ENCODE measurements at regions not wholly inside any gene's neighbourhood (a gene's known extent, or its start where the extent isn't known, plus 50 kb on each side); places are given as distances from the start of the nearest gene placed in this dataset.

DNA sequence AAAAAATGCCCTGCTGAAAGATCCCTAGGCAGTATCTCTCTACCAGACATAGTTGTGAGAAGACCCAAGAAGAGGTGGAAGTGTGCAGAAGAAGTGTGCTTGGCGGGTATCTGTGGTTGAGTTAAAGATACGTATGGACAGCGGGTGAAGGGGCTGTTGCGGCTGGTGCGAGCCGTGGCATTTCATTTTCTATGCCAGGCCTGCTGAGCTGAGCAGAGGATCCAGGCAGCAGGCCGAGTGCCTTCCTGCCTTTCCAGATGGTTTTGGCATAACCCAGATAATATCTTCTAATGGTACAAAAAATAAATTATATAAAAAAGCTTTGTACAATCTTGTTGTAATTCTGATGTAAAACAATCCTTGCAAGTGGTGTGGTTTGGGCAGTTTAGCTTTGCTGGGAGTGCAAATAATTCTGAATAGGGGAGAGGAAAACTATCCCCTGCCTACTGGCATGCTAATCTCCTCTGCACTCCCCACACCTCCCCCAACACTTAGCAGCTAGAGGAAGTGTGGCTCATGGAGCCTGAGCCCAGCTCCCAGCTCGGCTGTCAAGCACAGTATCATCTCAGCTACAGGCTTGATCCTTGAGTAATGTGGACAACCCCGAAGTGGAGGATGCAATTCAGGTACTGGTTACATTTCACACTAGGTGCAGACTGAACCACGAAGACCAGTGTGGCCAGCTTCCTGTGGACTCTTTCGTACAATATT, 168.9 kb downstream of the VRK1 start:
- TF ChIP-seq, protein P1, sequence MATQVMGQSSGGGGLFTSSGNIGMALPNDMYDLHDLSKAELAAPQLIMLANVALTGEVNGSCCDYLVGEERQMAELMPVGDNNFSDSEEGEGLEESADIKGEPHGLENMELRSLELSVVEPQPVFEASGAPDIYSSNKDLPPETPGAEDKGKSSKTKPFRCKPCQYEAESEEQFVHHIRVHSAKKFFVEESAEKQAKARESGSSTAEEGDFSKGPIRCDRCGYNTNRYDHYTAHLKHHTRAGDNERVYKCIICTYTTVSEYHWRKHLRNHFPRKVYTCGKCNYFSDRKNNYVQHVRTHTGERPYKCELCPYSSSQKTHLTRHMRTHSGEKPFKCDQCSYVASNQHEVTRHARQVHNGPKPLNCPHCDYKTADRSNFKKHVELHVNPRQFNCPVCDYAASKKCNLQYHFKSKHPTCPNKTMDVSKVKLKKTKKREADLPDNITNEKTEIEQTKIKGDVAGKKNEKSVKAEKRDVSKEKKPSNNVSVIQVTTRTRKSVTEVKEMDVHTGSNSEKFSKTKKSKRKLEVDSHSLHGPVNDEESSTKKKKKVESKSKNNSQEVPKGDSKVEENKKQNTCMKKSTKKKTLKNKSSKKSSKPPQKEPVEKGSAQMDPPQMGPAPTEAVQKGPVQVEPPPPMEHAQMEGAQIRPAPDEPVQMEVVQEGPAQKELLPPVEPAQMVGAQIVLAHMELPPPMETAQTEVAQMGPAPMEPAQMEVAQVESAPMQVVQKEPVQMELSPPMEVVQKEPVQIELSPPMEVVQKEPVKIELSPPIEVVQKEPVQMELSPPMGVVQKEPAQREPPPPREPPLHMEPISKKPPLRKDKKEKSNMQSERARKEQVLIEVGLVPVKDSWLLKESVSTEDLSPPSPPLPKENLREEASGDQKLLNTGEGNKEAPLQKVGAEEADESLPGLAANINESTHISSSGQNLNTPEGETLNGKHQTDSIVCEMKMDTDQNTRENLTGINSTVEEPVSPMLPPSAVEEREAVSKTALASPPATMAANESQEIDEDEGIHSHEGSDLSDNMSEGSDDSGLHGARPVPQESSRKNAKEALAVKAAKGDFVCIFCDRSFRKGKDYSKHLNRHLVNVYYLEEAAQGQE (IDR thresholded peaks at IDR 0.05; ENCODE audit: borderline replicate concordance): no peak
- TF ChIP-seq, protein P2, sequence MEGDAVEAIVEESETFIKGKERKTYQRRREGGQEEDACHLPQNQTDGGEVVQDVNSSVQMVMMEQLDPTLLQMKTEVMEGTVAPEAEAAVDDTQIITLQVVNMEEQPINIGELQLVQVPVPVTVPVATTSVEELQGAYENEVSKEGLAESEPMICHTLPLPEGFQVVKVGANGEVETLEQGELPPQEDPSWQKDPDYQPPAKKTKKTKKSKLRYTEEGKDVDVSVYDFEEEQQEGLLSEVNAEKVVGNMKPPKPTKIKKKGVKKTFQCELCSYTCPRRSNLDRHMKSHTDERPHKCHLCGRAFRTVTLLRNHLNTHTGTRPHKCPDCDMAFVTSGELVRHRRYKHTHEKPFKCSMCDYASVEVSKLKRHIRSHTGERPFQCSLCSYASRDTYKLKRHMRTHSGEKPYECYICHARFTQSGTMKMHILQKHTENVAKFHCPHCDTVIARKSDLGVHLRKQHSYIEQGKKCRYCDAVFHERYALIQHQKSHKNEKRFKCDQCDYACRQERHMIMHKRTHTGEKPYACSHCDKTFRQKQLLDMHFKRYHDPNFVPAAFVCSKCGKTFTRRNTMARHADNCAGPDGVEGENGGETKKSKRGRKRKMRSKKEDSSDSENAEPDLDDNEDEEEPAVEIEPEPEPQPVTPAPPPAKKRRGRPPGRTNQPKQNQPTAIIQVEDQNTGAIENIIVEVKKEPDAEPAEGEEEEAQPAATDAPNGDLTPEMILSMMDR (IDR thresholded peaks at IDR 0.05; ENCODE audit: poor library complexity, severe bottlenecking): no peak
- TF ChIP-seq EP300 (conservative IDR thresholded peaks at IDR 0.05; ENCODE audit: poor library complexity, severe bottlenecking): no peak

All from neural cell (in vitro differentiated cells).